RWPE2 (cell line): ENCODE measurements at regions not wholly inside any gene's neighbourhood (a gene's known extent, or its start where the extent isn't known, plus 50 kb on each side); places are given as distances from the start of the nearest gene placed in this dataset.

ENCODE experiments used
- ATAC-seq: fragments of 200-7000 bp; cut with Tn5 transposase; 3 replicates; pipeline ENCODE4 v1.9.1; 2021; ENCODE audit warnings: low read depth
- DNase-seq: peaks from one replicate; pipeline ENCODE4 v3.0.0-alpha.2; 2020; ENCODE audit warnings: low spot score
- H3K27ac ChIP-seq: fragments of 450-650 bp; 2 replicates; pipeline ENCODE4 v1.5.1; 2017; ENCODE audit warnings: mild to moderate bottlenecking; ENCODE audit not compliant: poor library complexity, severe bottlenecking
- H3K27me3 ChIP-seq: fragments of 250-450 bp; sonication (Bioruptor Pico); 2 replicates; pipeline ENCODE4 v1.5.1; 2021; ENCODE audit warnings: mild to moderate bottlenecking, moderate library complexity; ENCODE audit not compliant: insufficient read depth, poor library complexity, severe bottlenecking
- H3K36me3 ChIP-seq: fragments of 250-450 bp; sonication (Bioruptor Pico); 2 replicates; pipeline ENCODE4 v1.5.1; 2020; ENCODE audit warnings: low read depth, mild to moderate bottlenecking, moderate library complexity
- H3K4me1 ChIP-seq: fragments of 250-450 bp; sonication (Bioruptor Pico); 2 replicates; pipeline ENCODE4 v1.5.1; 2021; ENCODE audit warnings: mild to moderate bottlenecking, moderate library complexity; ENCODE audit not compliant: insufficient read depth, poor library complexity, severe bottlenecking
- H3K4me3 ChIP-seq: fragments of 250-450 bp; sonication (Bioruptor Pico); 2 replicates; pipeline ENCODE4 v1.5.1; 2021; ENCODE audit warnings: mild to moderate bottlenecking, moderate library complexity; ENCODE audit not compliant: severe bottlenecking
- H3K9me3 ChIP-seq: fragments of 250-450 bp; sonication (Bioruptor Pico); 2 replicates; pipeline ENCODE4 v1.5.1; 2021; ENCODE audit warnings: mild to moderate bottlenecking, moderate library complexity; ENCODE audit not compliant: severe bottlenecking
- CTCF ChIP-seq: fragments of 450-650 bp; IDR thresholded peaks from one replicate; pipeline ENCODE4 v1.5.1; 2017; ENCODE audit warnings: mild to moderate bottlenecking, moderate library complexity; ENCODE audit not compliant: poor library complexity, severe bottlenecking

DNA sequence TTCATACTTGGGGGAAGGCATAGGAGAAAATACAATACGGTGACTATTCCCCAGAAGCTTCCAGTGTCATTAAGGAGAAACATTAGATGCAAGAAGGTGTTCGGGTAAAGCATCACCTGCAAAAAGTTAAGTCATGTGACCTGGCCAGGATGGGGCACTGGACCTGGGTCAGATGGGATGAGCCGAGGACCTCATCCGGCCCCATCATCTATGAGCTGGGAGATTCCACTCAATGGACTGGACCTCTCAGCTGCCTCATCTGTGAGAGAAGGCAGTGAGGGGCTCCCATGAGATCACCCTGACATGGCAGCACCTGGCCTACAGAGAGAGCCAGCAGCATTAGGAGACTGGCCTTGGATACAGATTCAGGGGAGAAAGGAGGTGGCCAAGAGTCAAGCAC lies 111.4 kb upstream of the TEX51 start:
- ATAC-seq: no peak

GRCh38 chr2:126788113-126788512 lies 110.6 kb upstream of the TEX51 start:
- no peaks in the 10 kb centered on the region for H3K4me1 ChIP-seq
- no peak overlapping the region for H3K27ac ChIP-seq
- ATAC-seq (no peak), DNase-seq (no peak)
- H3K9me3 ChIP-seq: no peaks in the 10 kb centered on the region
- no peaks in the 10 kb centered on the region for H3K27me3 ChIP-seq
- no peak overlapping the region for H3K4me3 ChIP-seq
- H3K36me3 ChIP-seq: no peaks in the 10 kb centered on the region
- no peak for TF ChIP-seq CTCF

More for the DNA sequence above, 111.4 kb upstream of the TEX51 start:
- H3K36me3 ChIP-seq: no peaks in the 10 kb centered on the region
- H3K27me3 ChIP-seq: no peaks in the 10 kb centered on the region
- TF ChIP-seq CTCF: no peak
- H3K9me3 ChIP-seq: no peaks in the 10 kb centered on the region
- no peaks in the 10 kb centered on the region for H3K4me1 ChIP-seq
- no peak for DNase-seq
- H3K4me3 ChIP-seq: no peak overlapping the region
- no peak overlapping the region for H3K27ac ChIP-seq

GRCh38 chr2:126788652-126789051 lies 110.0 kb upstream of the TEX51 start:
- H3K36me3 ChIP-seq: no peaks in the 10 kb centered on the region
- no peaks in the 10 kb centered on the region for H3K27me3 ChIP-seq
- no peak for DNase-seq
- H3K4me3 ChIP-seq: no peak overlapping the region
- H3K9me3 ChIP-seq: no peaks in the 10 kb centered on the region
- no peaks in the 10 kb centered on the region for H3K4me1 ChIP-seq
- TF ChIP-seq CTCF: no peak
- no peak overlapping the region for H3K27ac ChIP-seq
- ATAC-seq: no peak

GRCh38 chr2:126790987-126791780 lies 107.5 kb upstream of the TEX51 start:
- no peak for TF ChIP-seq CTCF
- DNase-seq (no peak), ATAC-seq (no peak)
- Histone ChIP-seq H3K27ac (no peak overlapping the region), H3K27me3 (peaks cover 20% of the 10 kb centered on the region), H3K36me3 (no peaks in the 10 kb centered on the region), H3K9me3 (no peaks in the 10 kb centered on the region), H3K4me3 (no peak overlapping the region), H3K4me1 (no peaks in the 10 kb centered on the region)

- no peaks in the 10 kb centered on the region for H3K4me1 ChIP-seq
- H3K4me3 ChIP-seq: no peak overlapping the region
- ATAC-seq: no peak
- no peaks in the 10 kb centered on the region for H3K9me3 ChIP-seq
- peaks cover 20% of the 10 kb centered on the region for H3K27me3 ChIP-seq
- H3K36me3 ChIP-seq: no peaks in the 10 kb centered on the region
- TF ChIP-seq CTCF: no peak
- H3K27ac ChIP-seq: no peak overlapping the region
- DNase-seq: no peak
These were observed 106.5 kb upstream of the TEX51 start for GRCh38 chr2:126792186-126792585.
